ENCODE measurements at regions not wholly inside any gene's neighbourhood (a gene's known extent, or its start where the extent isn't known, plus 50 kb on each side); places are given as distances from the start of the nearest gene placed in this dataset.

DNA sequence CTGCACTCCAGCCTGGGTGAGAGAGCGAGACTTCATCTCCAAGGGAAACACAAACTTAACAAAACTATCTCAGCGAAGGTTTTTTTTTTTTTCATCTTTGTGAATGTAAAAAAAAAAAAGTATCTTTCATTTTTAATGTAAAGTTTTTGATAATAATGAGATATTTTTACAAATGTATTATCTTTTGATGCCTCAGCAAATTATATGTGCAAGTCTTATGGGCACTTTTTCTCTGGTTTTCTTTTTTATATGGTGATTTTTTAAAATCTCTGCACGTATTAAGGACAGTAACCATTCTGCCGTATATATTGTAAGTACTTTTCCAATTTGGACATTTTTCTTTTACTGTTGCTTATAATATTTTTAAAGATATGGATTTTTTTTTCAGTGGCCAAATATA is 76.8 kb downstream of the MAFB start:
- TF ChIP-seq, protein P1, sequence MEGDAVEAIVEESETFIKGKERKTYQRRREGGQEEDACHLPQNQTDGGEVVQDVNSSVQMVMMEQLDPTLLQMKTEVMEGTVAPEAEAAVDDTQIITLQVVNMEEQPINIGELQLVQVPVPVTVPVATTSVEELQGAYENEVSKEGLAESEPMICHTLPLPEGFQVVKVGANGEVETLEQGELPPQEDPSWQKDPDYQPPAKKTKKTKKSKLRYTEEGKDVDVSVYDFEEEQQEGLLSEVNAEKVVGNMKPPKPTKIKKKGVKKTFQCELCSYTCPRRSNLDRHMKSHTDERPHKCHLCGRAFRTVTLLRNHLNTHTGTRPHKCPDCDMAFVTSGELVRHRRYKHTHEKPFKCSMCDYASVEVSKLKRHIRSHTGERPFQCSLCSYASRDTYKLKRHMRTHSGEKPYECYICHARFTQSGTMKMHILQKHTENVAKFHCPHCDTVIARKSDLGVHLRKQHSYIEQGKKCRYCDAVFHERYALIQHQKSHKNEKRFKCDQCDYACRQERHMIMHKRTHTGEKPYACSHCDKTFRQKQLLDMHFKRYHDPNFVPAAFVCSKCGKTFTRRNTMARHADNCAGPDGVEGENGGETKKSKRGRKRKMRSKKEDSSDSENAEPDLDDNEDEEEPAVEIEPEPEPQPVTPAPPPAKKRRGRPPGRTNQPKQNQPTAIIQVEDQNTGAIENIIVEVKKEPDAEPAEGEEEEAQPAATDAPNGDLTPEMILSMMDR (conservative IDR thresholded peaks at IDR 0.05; ENCODE audit: low read length) = no peak
- TF ChIP-seq EZH2phosphoT487 (IDR thresholded peaks at IDR 0.05; ENCODE audit: borderline replicate concordance) = no peak
